Left ventricle myocardium inferior (tissue), 1 donor: ENCODE measurements at regions not wholly inside any gene's neighbourhood (a gene's known extent, or its start where the extent isn't known, plus 50 kb on each side); places are given as distances from the start of the nearest gene placed in this dataset.

Source experiments
- DNase-seq: peaks from one replicate; pipeline ENCODE4 v3.0.0-alpha.2; 2020
- H3K27ac ChIP-seq: fragments of 200-600 bp; replicated peaks from 2 replicates; pipeline ENCODE4 v1.8.0; 2021
- H3K27me3 ChIP-seq: fragments of 200-600 bp; 2 replicates; pipeline ENCODE4 v1.8.0; 2021; ENCODE audit warnings: low read depth
- H3K36me3 ChIP-seq: fragments of 200-600 bp; 2 replicates; pipeline ENCODE4 v1.8.0; 2021
- H3K4me1 ChIP-seq: fragments of 200-600 bp; 2 replicates; pipeline ENCODE4 v1.8.0; 2021
- H3K4me3 ChIP-seq: fragments of 200-600 bp; 2 replicates; pipeline ENCODE4 v1.8.0; 2021; ENCODE audit warnings: mild to moderate bottlenecking, moderate library complexity
- H3K9me3 ChIP-seq: fragments of 200-600 bp; replicated peaks from 2 replicates; pipeline ENCODE4 v1.8.0; 2021
- CTCF ChIP-seq: fragments of 200-600 bp; IDR thresholded peaks from 2 replicates; pipeline ENCODE4 v1.8.0; 2021; ENCODE audit warnings: antibody characterized with exemption, mild to moderate bottlenecking, borderline replicate concordance
- intact Hi-C: fragments of 100-400 bp; cut with micrococcal nuclease; formaldehyde crosslinking; loops from one replicate; pipeline ENCODE4 v1.11.0; 2022
- donor health status: DM: no; HTN: yes; CAD: no; lungs with severe emphysema.

DNA sequence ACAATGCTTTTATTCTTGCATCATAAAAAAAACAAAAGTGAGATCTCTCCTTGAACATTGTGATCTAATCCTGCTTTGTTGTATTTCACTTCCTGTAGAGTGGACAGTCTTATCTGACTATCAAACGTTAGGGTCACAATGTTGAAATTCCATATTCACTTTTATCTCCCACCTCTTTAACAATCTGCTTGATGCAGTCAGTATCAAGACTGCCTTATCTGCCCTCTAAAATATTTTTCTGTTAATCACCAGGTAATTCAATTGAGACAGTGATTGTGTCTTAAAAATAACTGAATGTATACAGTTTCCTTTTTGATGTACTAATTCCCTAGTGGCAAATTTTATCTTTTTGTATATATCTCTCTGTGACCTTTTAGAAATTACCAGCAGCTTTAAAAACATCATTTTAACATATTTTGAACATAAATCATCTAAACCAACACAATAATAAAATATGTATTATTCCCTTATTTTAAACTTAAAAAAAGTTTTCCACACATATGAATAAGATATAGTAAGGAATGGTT lies 143.1 kb upstream of the MPPED2 start:
- Histone ChIP-seq H3K4me1 (no peaks in the 10 kb centered on the region), H3K4me3 (no peak overlapping the region), H3K27ac (no peak overlapping the region), H3K27me3 (no peaks in the 10 kb centered on the region), H3K36me3 (no peaks in the 10 kb centered on the region), H3K9me3 (no peaks in the 10 kb centered on the region)
- TF ChIP-seq CTCF: no peak
- intact Hi-C loops: no loop called here
- DNase-seq: no peak

DNA sequence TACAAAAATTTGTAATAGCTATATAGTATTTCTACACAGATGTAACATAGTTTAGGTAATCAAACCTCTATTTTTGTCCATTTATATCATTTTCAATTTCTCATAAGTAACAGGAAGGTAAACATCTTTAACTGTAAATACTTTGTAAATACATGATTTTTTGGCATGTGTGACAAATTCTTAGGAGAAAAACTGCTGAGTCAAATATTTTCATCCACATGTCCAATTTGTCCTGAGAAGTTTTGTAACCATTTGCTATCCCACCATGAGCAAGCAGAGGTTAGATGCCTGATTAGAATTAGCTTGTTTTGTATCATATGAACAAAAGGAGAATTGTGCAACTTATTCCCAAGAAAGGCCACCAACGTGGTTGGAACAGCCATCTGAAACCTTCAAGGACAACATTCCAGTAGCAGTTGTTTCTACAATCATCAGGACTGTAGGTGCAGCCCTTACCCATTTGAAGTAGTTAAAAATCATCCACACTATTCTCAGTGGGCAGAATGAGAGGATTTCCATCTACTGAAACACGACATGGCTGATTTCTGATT lies 139.6 kb upstream of the MPPED2 start:
- intact Hi-C loops: no loop called here
- no peak overlapping the region for H3K27ac ChIP-seq
- H3K36me3 ChIP-seq: no peaks in the 10 kb centered on the region
- no peak for DNase-seq
- no peaks in the 10 kb centered on the region for H3K4me1 ChIP-seq
- TF ChIP-seq CTCF: no peak
- H3K4me3 ChIP-seq: no peak overlapping the region
- H3K9me3 ChIP-seq: no peaks in the 10 kb centered on the region
- H3K27me3 ChIP-seq: no peaks in the 10 kb centered on the region

GRCh38 chr11:30724274-30724673 lies 138.1 kb upstream of the MPPED2 start:
- no peaks in the 10 kb centered on the region for H3K9me3 ChIP-seq
- no peaks in the 10 kb centered on the region for H3K4me1 ChIP-seq
- TF ChIP-seq CTCF: no peak
- DNase-seq: no peak
- no peaks in the 10 kb centered on the region for H3K27me3 ChIP-seq
- H3K4me3 ChIP-seq: no peak overlapping the region
- H3K27ac ChIP-seq: no peak overlapping the region
- intact Hi-C loops: no loop called here
- H3K36me3 ChIP-seq: no peaks in the 10 kb centered on the region

DNA sequence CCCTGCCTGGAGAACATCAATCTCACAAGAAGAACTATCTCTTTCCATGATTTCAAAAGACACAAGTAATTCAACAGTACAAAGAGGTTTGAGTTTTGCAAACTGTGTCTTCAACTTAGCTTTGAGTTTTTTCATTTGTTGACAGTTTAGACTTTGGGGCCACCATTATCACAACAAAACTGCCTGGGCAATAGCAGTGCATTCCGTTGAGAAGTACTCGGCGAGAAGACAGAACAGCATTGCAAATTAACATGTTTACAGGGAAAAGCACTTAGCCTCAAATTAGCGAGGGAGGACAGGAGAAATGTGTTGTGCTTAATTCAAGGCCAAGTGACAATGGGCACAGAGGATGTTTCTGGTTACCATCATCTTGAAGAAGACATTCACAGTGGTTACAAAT lies 133.2 kb upstream of the MPPED2 start:
- TF ChIP-seq CTCF: no peak
- Histone ChIP-seq H3K36me3 (no peaks in the 10 kb centered on the region), H3K4me3 (no peak overlapping the region), H3K27me3 (no peaks in the 10 kb centered on the region), H3K4me1 (no peaks in the 10 kb centered on the region), H3K27ac (no peak overlapping the region), H3K9me3 (no peaks in the 10 kb centered on the region)
- DNase-seq: no peak
- intact Hi-C loops: no loop called here

DNA sequence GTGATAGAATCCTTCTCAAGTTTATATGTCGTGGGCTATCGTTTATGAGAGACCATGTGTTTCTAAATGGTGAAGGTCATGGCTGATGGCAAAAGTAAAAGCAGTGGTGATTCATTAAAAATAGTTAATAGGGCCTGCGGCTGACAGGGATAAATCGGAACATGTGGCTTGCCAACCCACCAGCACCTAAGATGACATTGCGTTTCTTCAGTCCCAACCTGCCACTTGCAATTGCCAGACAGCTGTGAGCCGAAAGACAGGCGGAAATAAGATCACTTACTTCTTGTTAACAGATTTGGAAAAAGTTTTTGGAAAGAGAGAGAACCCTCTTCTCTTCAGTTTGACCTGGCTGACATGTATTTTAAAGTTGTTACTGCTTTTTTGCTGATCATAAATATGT lies 131.5 kb upstream of the MPPED2 start:
- intact Hi-C loops: no loop called here
- Histone ChIP-seq H3K4me1 (no peaks in the 10 kb centered on the region), H3K27ac (no peak overlapping the region), H3K36me3 (no peaks in the 10 kb centered on the region), H3K9me3 (no peaks in the 10 kb centered on the region), H3K27me3 (no peaks in the 10 kb centered on the region), H3K4me3 (no peak overlapping the region)
- no peak for TF ChIP-seq CTCF
- no peak for DNase-seq
